ENCODE measurements at regions not wholly inside any gene's neighbourhood (a gene's known extent, or its start where the extent isn't known, plus 50 kb on each side); places are given as distances from the start of the nearest gene placed in this dataset.

DNA sequence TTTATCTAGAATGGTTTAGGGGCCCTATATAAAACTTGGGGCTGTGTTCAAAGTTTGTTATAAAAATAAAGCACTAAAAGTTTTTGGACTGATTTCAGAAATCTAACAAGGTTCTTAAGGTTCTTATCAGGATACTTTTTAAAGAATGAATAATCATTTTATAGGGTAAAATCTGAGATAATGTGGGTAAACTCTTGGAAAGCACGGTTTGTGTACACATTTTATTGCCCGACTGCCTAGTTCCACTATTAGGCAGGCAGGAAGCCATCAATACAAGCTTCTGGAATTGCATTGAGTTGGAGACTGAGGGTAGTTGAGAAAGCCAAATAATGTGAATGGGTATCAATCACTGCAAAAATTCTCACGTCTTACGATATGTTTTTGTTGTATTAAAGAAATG, 331.0 kb upstream of the PITX2 start:
- TF ChIP-seq, protein P1, sequence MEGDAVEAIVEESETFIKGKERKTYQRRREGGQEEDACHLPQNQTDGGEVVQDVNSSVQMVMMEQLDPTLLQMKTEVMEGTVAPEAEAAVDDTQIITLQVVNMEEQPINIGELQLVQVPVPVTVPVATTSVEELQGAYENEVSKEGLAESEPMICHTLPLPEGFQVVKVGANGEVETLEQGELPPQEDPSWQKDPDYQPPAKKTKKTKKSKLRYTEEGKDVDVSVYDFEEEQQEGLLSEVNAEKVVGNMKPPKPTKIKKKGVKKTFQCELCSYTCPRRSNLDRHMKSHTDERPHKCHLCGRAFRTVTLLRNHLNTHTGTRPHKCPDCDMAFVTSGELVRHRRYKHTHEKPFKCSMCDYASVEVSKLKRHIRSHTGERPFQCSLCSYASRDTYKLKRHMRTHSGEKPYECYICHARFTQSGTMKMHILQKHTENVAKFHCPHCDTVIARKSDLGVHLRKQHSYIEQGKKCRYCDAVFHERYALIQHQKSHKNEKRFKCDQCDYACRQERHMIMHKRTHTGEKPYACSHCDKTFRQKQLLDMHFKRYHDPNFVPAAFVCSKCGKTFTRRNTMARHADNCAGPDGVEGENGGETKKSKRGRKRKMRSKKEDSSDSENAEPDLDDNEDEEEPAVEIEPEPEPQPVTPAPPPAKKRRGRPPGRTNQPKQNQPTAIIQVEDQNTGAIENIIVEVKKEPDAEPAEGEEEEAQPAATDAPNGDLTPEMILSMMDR (IDR thresholded peaks at IDR 0.05) = no peak
- no peak for DNase-seq
- no peaks in the 10 kb centered on the region for H3K9me3 Mint-ChIP-seq
- H3K36me3 Mint-ChIP-seq (ENCODE audit: low read depth) = no peaks in the 10 kb centered on the region
- H3K27ac Mint-ChIP-seq = no peak overlapping the region
- H3K4me3 Mint-ChIP-seq = no peak overlapping the region
- H3K4me1 Mint-ChIP-seq = peaks cover 9% of the 10 kb centered on the region
- no peaks in the 10 kb centered on the region for H3K27me3 Mint-ChIP-seq (ENCODE audit: low read depth, poor library complexity)

- TF ChIP-seq, protein P1 (IDR thresholded peaks at IDR 0.05) = no peak
- DNase-seq = no peak
- H3K36me3 Mint-ChIP-seq (ENCODE audit: low read depth) = no peaks in the 10 kb centered on the region
- H3K4me3 Mint-ChIP-seq = no peak overlapping the region
- H3K27ac Mint-ChIP-seq = no peak overlapping the region
- peaks cover 9% of the 10 kb centered on the region for H3K4me1 Mint-ChIP-seq
- no peaks in the 10 kb centered on the region for H3K9me3 Mint-ChIP-seq
- H3K27me3 Mint-ChIP-seq (ENCODE audit: low read depth, poor library complexity) = no peaks in the 10 kb centered on the region
These were observed 332.9 kb upstream of the PITX2 start for GRCh38 chr4:110955748-110956147.

DNA sequence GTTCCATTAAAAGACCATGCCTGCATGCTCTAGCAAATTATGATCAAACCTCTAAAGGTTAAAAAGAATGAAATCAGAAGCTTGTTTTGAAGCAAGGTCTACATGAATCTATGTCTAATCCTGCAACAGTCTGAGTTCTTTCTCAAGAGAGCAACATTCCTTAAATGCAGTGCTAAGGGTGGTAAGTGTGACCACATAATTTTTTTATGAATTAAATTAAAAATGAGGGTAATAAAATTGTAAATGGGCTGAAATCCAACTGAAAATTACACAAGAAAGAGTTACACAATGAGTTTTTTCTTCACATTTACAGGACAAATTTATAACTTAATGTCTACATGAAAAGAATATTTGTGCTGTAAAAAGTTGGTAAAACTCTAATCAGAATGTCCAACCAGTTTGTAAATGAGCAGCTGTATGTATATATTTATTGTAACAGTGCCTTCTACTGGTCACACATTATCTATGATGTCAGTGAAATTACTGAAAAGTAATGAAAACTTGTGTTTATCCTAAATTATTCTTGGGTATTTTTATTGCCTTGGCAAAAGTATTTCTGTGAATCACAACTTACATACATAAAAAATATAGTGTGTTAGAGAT, 336.3 kb upstream of the PITX2 start:
- H3K27me3 Mint-ChIP-seq (ENCODE audit: low read depth, poor library complexity) = no peaks in the 10 kb centered on the region

DNA sequence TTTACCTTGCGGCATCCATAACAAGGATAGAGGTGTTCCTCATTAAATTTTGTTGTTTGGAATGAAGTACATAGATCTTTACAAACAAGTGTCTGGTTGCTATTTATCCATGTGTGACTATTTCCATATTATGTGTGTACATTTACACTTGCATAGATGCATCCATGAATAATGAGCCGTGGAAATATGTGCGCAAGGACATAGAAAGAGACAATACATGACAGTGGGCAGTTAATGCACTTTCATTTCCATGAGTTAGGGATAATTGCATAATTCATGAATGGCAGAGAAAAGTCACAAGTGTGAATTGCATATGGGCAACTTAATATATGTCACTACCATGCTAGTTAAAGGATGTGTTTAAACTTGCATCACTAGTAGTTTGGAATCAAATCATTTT, 338.2 kb upstream of the PITX2 start:
- H3K4me3 Mint-ChIP-seq = no peak overlapping the region
- TF ChIP-seq, protein P1 (IDR thresholded peaks at IDR 0.05) = no peak
- H3K9me3 Mint-ChIP-seq = no peaks in the 10 kb centered on the region
- H3K36me3 Mint-ChIP-seq (ENCODE audit: low read depth) = no peaks in the 10 kb centered on the region
- peaks cover 5% of the 10 kb centered on the region for H3K27me3 Mint-ChIP-seq (ENCODE audit: low read depth, poor library complexity)
- no peak for DNase-seq
- peaks cover 9% of the 10 kb centered on the region for H3K4me1 Mint-ChIP-seq
- H3K27ac Mint-ChIP-seq = no peak overlapping the region

More for the DNA sequence above, 336.3 kb upstream of the PITX2 start:
- H3K36me3 Mint-ChIP-seq (ENCODE audit: low read depth) = no peaks in the 10 kb centered on the region
- TF ChIP-seq, protein P1 (IDR thresholded peaks at IDR 0.05) = no peak
- H3K4me3 Mint-ChIP-seq = no peak overlapping the region
- no peak overlapping the region for H3K27ac Mint-ChIP-seq
- no peak for DNase-seq
- H3K4me1 Mint-ChIP-seq = peaks cover 9% of the 10 kb centered on the region
- H3K9me3 Mint-ChIP-seq = no peaks in the 10 kb centered on the region

DNA sequence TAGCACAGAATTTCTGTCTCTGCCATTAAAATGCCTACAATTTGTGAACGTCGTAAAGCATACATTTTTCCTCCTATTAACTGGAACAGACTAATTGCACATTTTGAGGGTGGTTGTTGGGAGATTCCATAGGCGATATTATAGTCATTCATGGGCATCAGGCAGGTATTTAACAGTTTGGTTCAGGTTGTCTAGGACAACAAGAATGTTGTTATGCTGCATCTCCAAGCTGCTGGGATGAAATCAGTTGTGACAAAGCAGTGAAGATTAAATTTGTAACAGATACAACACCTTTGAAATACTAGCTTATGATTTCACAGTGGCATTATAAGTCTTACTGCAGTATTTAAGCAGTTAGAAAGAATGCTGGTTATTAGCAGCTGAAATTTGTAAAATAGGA, 339.7 kb upstream of the PITX2 start:
- H3K9me3 Mint-ChIP-seq = no peaks in the 10 kb centered on the region

More for the DNA sequence above, 339.7 kb upstream of the PITX2 start:
- Mint-ChIP-seq H3K27ac (no peak overlapping the region), H3K4me3 (no peak overlapping the region), H3K27me3 (ENCODE audit: low read depth, poor library complexity) (peaks cover 5% of the 10 kb centered on the region), H3K4me1 (peaks cover 9% of the 10 kb centered on the region), H3K36me3 (ENCODE audit: low read depth) (no peaks in the 10 kb centered on the region)
- TF ChIP-seq, protein P1 (IDR thresholded peaks at IDR 0.05) = no peak
- DNase-seq = no peak

All from nephron progenitor cell (in vitro differentiated cells).